AML-193 (cell line): ENCODE measurements at regions not wholly inside any gene's neighbourhood (a gene's known extent, or its start where the extent isn't known, plus 50 kb on each side); places are given as distances from the start of the nearest gene placed in this dataset.

Experiments used
- DNase-seq, 2 experiments: peaks; one replicate each; lab custom pipeline; 2025; lab: John Stamatoyannopoulos, UW

DNA sequence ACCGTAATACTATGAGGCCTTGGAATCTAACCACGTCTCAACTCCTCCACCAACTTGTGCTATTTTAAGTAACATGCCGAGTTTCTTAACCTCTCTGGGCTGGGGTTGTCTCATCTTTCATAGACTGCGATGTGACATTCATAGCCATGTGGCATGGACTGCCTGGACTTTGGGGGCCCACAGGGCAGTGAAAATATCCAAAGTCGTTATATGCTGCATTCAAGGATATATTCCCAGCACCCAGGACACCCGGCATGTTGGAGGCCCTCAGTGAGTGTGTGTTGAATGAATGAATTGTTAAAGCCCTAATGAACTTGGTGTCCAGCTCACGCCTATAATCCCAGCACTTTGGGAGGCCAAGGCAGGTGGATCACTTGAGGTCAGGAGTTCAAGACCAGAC, 203.1 kb downstream of the CBLN1 start:
- no peak for DNase-seq

DNA sequence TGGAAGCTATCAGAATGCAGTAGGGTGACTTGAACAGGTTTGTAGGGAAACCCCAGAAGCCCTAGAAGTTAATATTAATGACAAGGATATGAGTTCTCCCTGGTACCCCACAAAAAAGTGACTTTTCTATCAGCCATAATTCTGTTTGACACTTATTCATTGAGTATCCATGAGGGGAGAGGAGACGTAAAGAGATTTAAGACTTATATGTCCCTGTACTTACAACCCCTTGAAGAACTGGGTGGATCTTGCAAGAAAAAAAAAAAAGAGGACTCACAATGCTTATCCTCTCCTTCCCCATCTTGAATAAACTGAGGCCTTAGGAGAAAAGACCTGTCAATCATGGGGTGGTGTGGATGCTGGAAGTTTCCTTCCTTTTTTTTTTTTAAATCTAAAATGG, 203.5 kb downstream of the CBLN1 start:
- DNase-seq: no peak

DNA sequence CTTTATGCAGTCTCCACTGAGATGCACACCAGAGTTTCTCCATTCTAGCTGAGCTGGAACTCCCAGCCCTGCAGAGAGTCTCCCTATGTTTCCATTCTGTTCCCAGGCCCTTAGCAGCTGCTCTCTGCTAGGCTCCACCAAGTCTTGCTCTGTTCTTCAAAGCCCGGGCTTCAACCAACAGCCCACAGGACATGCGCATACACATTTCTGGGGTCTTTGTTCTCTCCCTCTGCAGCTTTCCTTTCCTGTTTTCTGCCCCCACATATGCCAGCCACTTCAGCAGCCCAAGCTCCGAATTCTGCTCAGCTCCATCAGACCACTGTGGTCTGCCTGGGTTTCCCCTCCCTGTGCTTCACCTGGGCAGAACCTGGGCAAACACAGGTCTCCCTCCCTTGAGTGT, 205.9 kb downstream of the CBLN1 start:
- no peak for DNase-seq

GRCh38 chr16:49068224-49068623, 213.4 kb downstream of the CBLN1 start:
- DNase-seq: no peak

GRCh38 chr16:49067776-49068175, 213.9 kb downstream of the CBLN1 start:
- no peak for DNase-seq

DNA sequence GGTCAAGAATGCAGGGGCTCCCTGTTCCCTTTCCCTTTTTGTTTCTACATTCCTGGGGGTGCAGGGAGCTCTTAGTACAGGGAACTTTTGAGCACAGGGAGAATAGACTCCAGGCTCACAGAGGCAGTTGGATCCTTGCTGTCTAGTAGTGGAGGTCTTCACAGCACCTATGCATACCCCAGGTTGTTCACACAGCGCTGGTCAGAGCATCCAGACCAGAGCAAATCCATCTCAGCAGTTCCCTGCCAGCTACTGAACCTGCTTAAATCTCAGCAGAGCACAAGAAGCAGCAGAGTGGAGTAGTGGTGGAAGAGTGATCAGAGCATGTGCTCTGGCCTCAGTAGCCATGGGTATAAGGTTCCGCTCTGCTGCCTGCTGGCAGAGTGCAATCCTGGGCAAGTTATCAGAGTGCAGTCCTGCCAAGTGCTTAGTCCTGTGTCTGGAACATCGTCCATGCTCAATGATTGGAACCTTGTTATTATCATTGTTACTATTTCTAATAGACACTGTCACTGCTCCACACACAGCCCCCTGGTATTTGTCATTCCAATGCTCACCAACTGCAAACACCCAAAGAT, 220.4 kb downstream of the CBLN1 start:
- DNase-seq: no peak

- DNase-seq: no peak
These were observed 220.9 kb downstream of the CBLN1 start for GRCh38 chr16:49060728-49061127.

- DNase-seq: no peak
These were observed 223.3 kb downstream of the CBLN1 start for GRCh38 chr16:49058382-49058781.

- no peak for DNase-seq
These were observed 223.7 kb downstream of the CBLN1 start for GRCh38 chr16:49057936-49058335.

DNA sequence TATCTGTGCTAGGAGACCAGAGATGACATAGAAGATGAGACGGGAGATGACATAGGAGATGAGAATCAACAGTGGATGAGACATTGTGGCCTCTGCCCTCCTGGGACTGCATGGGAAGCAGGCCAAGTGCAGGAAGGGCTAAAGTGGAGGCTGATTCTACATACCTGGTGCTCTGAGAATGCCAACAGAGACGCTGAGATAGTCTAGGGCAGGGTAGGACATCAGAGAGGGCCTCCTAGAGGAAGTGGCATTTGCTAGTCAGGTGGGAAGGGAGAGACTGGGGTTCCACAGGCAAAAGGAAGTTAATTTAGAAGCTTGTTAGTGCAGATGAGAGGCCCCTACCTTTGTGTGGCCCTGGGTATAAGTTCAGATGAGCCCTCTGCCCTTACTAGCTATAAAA, 224.2 kb downstream of the CBLN1 start:
- no peak for DNase-seq

DNA sequence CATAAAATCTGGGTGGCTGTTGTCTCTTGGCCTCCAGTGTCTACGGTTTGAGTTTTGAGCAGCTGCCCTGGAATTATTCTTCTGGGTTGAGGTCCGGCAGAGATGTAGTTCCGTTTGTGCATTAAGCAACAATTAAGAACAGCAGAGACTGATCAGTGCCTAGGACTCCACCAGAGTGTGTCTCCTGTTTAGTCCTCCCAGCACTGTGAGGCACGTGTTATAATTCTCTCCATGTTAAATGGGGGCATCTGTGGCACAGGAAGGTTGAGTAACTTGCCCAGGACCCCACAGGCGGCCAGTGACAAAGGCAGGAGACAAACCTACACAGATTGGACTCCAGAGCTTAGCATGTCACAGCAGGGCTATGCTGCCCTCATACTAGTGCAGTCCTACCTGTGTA, 225.1 kb downstream of the CBLN1 start:
- DNase-seq: no peak

DNA sequence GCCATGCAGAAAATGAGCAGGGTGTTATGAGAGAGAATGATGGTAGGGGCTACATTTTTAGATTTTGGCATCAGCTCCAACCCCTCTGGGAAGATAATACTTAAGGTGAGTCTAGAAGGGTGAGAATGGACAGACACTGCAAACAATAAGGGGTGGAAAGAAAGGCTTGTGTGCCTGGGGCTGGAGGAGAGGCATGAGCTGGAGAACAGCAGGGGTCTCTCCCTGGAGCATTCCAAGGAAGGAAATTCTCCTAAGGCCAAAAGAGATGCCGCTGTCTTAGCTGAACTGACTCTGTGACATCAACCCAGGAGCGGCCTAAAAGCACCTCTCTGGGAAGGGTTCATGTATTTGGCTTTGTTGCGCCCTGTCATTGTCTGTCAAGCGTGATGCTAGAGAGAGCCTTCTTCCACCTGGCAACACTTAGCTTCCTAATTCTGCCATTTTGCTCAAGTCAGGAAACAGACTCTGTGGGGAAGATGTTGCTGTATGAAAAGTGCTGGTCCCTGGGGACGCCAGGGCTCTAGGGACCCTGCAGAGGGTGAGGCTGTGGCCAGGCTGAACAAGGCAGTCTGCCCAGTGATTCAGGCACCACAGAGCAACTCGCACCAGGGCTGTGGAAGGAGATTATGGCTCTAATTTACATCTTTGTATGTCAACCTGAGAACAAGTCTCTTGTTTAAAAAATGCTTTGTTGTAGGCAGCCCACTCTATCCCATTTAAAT, 225.7 kb downstream of the CBLN1 start:
- no peak for DNase-seq

GRCh38 chr16:49055291-49055690, 226.3 kb downstream of the CBLN1 start:
- no peak for DNase-seq

DNA sequence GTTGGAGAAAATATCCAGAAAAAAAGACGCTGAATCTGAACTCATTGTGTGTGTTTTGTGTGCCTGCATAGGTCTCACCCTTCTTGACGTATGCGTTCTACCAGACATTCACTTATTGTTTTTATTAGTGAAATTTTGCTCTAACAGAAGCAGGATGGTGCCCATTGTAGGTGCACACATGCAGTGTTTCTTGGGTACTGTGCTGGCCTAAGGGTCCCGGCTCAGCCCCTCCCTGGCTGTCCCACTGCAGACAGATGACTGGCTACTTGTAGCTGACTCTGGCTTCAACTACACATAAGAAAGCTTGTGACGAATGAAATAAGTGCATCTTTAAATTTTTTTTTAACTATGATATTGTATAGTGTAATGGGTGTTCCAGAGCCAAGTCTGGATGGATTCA, 227.0 kb downstream of the CBLN1 start:
- DNase-seq: no peak

GRCh38 chr16:49052846-49053245, 228.8 kb downstream of the CBLN1 start:
- DNase-seq: no peak

DNA sequence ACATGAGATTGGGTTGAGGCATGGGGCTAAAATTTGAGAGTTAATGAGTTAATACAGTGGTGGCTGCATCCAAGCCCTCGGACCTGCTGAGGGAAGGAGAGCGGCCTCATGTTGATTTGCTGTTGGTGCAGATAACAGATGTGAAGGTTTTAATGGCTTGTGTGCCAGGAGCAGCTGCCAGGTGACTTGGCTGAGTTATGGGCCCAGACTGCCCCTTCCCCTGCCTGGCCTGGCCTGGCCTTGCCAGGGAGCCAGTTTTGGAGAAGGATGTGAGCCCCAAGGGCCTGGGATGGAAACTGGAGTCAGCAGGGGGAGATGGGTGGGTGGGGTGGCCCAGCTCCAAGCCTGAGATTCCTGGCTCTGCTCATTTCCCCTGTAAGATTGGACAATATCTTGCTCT, 230.1 kb downstream of the CBLN1 start:
- no peak for DNase-seq

GRCh38 chr16:49050607-49051006, 231.0 kb downstream of the CBLN1 start:
- DNase-seq: no peak

DNA sequence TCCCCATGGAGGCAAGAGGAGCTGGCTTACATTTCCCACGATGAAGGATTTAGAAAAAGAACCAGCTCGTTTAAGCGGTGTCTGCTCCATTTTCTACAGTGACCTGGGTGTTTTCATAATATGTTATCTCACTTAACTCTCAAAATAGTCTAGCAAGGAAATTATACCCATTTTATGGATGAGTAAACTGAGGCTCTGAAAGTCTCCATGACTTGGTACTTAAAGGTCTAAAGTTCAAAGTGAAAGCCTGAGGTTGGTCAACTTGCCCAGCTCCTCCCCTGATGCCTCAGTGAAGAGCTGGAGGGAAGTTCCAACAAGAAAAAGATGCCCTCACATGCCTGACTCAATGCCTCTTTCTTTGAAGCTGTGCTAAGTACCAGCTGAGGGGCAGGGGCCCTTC, 232.0 kb downstream of the CBLN1 start:
- DNase-seq: no peak

DNA sequence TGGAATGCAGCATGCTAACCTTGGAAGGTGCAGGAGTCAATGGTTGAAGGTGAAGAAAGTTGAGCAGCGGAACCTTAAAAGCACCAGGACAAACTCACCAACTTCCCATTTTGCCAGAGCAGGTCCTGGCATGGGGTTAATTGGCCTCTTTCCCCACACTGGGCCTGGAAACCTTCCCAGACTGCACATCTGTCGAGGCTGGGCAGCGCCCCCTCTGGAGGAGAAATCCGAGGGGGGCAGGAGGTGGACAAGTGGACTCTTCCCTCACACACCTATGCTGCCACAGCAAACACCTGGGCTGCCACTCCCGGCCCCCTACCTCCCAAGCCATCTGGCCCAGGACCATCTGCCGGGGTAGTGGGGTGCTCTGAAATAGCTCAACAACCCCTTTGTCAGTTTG, 232.4 kb downstream of the CBLN1 start:
- no peak for DNase-seq

- no peak for DNase-seq
These were observed 233.1 kb downstream of the CBLN1 start for GRCh38 chr16:49048557-49048956.

- no peak for DNase-seq
These were observed 245.5 kb downstream of the CBLN1 start for GRCh38 chr16:49036126-49036525.

- DNase-seq: no peak
These were observed 254.2 kb downstream of the CBLN1 start for GRCh38 chr16:49027420-49027819.

DNA sequence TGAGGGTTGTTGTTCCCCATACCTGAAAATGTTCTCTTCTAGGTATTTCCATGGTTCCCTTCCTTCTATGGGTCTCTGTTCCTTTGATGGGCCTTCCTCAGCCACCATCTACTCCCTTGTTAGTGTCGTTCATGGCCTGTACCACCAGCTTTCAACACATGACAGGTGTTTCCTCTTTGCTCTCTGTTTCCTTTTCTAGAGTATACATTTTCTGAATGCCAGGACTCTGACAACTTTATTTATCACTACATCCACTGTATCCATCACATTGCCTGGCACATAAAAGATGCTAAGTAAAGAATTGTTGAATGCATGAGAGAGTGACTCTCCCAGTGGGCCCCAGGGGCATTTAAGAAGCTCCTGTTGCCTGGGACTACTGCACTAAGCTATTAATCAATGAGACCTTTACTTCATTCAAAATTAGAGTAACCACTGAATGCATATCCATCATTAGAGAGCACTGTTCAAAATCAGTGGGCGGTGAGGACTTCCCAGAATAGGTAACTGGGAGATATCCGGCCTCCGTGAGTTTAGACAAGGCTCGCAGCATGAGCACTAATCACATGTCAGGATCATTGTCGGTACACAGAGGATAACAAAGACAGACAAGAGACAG, 255.0 kb downstream of the CBLN1 start:
- no peak for DNase-seq

DNA sequence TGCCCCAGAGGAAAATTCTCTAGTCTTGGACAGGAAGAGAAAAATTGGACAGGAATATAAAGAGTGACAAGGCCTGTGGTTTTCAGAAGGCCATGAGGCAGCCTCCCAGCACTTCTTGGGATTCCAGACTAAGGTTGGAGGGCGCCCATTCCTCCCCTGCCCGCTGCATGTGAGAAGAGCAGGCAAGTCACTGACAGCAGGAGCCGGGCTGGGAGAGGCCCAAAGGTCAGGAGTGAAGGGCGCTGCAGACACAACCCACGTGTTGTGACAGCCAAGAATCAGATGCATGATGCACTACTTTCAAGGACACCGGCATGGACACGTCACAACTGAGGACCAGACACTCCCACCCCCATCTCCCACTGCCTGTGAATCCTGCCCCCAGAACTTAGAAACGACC, 256.7 kb downstream of the CBLN1 start:
- DNase-seq: no peak
